ENCODE measurements at regions not wholly inside any gene's neighbourhood (a gene's known extent, or its start where the extent isn't known, plus 50 kb on each side); places are given as distances from the start of the nearest gene placed in this dataset.

DNA sequence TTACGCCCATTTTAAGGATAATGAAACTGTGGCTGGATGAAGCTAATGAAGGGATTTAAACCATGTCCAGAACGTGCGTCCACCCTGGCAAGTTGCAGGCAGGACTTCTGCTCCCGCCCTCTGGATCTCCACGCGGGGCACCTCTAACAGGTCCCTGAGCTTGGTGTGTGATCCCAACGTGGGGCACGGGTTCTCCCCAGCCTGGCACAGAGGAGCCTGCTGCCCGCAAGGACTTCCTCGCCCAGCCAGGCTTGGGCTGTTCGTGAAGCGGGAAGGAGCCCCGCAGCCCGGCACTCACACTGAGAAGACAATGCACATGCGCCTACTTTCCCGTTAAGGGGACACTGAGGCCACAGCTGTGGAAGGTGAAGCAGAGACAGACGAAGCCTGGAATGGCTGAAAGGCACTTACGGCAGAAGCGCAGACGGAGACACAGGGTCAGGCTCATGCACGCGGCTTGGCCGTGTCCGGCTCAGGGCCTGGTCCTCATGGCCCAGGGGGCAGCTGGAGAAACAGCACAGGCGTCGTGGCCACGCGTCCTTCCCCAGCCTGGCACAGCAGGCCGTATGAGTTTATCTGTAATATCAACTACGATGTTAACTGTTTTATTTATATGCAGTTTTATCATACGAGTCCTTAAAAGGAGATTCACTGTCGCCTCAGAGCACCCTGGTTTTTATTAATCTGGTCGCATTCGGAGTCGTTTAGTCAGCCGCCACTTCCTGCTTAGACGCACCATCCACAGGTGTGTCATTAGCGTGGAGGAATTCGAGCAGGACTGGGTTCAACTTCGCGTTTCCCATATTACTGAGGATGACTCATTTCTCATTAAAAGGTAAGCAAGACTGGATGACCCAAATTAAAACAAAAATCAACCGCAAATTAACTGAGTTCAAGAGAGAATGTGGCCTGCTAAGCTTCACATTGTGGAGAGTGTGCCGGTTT is 835.9 kb downstream of the GALR1 start:
- DNase-seq: no peak

DNA sequence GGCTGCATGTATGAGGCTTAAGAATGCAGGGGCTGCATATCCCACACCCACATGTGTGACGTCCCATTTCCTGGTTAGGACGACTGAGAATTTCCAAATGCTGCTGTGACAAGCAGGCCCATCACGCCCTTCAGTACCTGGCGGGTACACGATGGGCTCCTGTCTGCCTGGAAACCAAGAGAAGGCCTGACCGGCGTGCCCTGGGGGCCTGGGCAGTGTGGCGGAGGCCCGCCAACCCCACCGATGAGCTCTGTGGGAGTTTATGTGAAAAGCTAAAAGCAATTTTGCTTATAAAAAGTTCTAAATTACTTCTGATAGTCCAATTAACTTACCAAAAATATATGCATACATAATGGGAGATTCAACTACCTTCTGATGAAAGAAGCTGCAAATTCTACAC is 837.3 kb downstream of the GALR1 start:
- no peak for DNase-seq

DNA sequence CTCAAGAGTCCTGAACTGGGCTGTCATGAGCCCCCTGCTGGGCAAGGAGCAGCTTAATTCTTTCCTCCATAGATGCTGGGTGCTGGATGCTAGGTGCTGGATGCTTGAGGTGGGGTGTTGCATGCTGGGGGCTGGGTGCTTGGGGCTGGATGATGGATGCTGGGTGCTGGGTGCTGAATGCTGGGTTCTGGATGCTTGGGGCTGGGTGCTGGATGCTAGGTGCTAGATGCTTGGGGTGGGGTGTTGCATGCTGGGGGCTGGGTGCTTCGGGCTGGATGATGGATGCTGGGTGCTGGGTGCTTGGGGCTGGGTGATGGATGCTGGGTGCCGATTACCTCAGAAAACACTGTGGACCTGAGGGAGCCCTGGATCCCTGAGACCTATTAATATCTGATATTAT is 837.7 kb downstream of the GALR1 start:
- DNase-seq: no peak

DNA sequence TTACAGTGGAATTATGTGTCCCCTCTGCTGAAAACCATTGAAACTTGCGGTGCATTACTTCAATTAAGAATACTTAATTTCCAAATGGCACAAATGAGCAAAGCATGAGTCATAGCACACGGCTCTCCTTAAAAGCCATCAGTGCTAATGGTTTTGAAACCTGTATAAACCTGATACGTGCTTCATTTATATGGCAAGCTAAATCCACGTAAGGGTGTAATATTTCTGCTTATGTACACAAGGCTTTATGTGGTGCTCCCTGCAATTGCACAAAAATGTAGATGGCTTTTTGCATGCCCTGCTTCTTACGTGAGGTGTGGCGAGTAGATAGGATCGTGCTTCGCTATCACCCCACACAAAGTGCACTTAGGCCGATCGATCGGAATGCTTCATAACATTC is 840.9 kb downstream of the GALR1 start:
- DNase-seq: no peak

DNA sequence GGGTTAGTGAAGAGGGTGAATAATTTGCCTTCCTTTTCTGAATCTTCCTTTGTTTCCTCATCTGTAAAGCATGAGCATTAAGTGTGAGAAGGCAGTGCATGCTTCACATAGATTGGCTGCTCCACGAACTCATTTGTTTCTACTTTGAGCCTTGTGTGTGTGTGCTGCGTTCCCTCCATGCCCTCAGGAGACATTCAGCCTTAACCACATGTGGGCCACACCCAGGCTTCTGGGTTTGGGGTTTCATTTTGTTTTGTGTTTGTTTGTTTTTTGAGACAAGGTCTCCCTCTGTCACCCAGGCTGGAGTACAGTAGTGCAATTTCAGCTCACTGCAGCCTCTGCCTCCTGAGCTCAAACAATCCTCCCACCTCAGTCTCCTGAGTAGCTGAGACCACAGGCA is 843.3 kb downstream of the GALR1 start:
- DNase-seq: no peak

DNA sequence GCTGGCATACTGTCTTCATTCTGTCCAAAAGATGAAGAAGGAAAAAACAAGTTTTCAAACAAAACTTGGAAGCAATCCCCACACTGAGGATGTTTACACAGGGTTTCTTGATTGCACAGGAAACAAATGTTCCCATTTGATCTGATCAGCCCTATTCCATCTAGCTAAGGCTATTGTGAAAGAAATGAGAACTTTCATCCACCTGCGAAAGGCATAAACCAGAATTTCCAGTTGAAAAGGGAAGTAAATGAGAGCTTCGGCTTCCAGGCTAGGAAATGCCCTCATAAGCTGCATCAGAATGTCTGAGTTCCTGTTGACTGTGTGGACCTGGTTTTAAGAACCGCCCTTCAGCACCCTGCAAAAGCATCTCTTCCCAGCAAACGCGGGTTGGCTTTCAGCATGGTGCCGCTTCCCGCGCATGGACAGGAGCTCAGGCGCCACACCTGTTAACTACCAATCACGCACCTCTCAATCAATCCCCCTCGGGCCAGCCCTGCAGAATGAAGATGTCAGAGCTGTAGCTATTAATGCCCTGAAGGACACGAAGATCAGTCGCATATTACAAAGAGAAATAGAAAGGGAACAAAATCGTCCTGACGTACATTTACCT is 850.4 kb downstream of the GALR1 start:
- DNase-seq: no peak

DNA sequence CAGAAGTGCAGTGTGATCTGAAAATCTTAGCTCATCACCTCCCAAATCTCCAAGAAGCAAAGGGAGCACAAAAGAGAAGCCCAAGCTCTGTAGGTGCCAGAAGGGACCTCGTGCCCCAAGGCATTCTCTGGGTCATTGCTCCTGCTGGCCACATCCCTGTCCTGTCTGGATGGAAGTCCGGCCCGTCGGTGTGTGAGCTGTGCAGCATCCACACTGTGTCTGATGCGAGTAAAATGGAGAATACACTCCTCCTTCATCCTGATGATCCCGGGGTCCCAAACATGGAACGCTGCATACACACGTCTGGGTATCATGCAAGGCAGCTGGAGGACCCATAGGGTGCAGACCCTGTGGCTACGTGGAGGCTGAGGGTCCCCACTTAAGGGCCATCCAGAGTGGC is 851.4 kb downstream of the GALR1 start:
- no peak for DNase-seq

DNA sequence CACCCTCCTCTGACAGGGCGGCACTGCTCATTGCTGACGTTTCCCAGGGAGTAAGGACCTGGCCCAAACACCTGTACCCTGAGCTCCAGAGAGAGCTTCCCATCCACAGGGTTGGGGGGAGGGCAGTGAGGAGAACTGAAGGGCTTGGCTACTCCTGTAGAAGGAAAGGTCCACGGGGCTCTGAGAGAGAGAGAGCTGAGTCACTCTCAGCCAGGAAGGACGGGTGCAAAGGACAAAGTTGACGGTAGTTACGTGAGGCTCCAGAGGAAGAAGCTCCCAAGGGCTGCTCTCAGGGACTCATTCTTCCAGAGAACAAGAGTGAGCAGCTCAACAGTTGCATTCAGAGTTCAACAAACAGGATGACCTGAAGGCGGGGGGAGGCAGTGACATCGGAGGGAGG is 852.5 kb downstream of the GALR1 start:
- no peak for DNase-seq

DNA sequence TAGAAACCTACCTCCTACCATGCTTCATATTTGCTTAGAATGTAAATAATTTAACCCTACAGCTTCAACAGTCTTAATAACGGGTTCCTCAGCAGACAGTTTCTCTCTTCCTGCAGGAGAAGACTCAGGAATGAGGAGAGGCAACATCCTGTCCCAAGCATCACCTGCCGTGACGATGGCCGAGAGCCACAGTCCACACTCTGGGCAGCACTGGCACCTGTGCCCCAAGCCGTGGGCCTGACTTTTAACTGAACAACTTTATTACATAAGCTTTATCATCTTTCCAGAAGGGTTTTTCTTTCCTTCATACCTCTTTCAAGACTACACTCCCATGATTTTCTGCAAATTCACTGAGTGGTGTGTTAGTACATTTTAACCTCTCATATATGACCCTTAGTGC is 856.0 kb downstream of the GALR1 start:
- no peak for DNase-seq

DNA sequence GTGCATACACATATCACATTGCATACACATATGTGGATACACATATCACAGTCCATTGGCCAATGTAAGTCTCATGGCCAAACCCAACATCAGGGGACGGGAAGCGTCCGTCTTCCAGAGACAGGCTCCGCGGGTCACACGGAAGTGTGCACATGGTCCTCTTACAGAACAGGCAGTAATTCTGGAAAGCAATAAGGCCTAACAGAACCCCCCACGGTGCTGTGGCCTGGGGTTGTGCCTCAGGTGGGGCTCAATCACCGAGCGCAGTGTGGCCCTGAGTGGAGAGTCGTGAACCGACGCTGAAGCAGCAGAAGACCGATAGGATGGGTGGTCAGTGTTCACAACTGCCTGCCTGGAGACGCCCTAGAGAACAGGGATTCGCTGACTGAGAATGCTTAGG is 857.3 kb downstream of the GALR1 start:
- DNase-seq: no peak

DNA sequence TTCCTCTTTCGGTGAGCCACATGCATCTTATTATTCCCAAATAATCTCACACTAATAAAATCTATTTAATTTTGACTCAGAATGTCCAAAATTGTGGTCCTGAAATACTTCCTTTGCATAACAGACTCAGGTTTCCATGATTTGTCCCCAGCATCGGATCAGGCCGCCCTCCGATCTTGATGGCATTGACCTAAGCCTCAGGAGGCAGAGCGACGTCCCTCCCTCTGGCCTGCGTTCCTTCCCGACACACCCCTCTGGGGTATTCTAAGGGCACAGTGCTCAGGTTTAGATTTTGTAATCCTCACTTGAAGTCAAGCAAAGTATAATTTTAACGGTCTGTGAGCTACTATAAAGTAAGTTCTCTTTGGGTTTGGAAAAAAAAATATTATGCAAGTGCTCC is 857.7 kb downstream of the GALR1 start:
- no peak for DNase-seq

DNA sequence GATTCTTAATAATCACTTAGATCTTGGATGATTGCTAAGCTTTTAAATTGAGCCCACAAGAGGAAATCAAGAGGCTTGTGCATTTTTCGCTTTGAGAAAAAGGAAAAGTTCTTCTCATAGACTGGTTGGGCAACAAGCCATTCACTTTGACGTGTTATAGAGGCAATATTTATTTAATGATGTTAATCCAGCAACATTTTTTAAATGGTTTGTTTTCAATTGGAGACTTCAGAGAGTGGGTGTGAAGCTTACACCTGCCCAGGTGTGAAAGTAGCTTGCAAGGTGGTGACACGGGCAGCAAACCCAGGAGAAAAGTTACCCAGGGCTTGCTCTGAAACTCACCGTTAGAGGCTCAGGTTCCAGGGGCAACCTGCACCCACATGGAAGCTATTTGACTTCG is 858.9 kb downstream of the GALR1 start:
- no peak for DNase-seq

DNA sequence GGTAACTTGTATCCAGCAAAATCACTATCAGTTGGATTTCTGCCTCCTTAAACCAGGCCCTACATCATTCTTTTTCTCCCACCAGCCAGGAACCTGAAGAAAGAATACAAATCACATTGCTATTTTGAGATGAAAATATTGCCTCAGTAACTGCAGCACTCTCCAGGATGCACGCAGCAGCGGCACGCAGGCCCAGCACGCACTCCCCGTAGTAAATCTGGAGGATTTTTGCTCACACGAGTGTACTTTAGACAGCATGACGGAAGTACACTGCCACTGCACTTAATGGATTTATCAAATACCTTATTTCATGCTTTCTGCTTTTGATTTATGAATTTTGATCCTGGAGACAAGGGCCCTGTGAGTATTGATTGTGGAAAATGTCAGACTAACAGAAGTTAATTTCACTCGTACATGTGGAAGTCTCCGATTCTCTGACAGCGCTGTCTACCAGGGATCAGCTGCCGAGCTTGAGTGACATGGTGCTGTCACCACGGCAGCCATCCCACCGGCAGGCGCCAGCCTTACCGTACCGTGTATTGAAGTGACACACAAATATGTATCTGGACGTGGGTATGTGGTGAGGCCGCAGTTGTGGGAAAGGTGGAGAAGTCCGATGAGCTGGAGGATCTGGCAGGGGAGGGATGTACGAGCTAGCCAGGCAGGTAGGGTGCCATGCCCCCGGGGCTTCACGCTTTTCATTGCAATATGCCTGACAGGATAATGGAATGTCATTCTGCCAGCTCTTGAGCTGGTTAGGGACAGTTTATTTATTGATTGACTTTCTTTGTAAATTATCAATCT is 863.7 kb downstream of the GALR1 start:
- no peak for DNase-seq

DNA sequence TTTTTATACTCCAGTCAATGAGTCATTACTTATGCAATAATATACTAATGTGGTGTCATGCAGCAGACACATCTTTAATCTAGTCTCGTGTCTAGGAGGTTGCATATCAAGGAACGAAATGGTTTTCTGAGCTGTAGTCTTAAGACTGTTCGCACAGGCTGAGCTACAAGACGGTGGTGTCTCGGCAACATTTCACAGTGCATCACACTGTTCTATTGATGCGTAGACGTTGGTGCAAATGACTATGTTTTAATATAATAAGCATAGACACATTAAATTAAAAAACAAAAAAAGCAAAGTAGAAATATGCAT is 864.2 kb downstream of the GALR1 start:
- DNase-seq: no peak

DNA sequence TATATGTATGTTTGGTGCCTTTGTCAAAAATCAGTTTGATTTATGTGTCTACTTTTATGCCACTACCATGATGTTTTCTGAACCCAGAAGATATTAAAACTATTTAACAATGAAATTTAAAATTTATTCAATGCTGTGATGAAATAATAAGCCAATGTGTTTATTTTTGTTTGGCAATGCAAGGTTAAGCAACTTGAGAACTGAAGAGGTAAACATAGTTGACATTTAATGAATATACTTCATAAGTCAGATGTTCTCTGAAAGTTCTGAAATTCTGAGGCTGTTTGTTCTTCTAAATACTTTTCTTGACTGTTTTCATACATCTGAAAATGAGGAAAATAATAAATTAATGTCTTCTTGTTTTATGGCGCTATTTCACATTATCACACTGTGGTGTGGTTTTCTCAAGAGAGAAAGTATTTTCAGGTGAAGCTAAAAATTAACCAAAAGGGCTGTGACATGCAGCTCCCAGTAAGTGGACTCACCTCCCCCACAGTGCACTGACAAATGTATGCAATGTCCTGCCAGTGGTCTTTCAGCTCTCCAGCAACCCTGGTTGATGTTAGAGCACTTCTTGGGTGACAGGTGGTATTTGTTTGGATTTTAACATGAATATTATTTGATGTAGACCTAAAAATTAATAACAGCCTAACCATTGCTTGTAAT is 863.6 kb upstream of the SALL3 start:
- DNase-seq: no peak

DNA sequence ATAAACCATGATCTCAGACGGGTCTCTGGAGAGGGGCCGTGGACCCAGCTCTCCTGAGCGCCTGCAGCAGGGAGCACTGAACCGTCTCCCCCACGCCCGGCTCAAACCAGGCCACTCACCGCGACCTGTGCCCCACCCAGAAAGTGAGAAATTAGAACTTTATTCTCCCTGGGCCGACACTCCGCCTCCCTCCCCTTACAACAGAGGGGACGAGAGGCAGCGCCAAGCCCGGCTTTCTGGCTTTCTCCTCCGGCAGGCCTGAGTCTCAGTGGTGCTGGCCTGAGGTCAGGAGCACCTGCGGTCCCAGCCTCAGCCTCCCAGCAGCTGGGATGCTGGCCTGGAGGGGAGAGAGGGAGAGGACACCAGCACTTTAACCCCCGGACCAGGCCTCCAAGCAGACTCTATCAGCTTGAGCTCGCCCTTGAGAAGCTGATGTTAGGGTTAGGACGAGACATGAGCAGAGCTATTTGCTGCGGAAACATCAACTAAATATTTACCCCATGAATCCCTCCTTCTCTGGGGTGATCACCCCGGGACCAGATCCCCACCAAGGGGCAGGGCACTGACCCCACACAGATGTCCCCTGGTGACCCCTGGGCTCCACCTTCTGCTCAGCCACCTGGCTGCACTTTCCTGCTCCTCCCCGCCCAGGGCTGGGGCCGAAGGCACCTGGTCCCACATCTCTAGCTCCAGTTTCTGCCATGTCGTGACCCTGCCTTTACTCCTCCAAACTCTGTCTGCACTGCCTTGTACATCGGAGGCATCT is 856.3 kb upstream of the SALL3 start:
- DNase-seq: no peak

DNA sequence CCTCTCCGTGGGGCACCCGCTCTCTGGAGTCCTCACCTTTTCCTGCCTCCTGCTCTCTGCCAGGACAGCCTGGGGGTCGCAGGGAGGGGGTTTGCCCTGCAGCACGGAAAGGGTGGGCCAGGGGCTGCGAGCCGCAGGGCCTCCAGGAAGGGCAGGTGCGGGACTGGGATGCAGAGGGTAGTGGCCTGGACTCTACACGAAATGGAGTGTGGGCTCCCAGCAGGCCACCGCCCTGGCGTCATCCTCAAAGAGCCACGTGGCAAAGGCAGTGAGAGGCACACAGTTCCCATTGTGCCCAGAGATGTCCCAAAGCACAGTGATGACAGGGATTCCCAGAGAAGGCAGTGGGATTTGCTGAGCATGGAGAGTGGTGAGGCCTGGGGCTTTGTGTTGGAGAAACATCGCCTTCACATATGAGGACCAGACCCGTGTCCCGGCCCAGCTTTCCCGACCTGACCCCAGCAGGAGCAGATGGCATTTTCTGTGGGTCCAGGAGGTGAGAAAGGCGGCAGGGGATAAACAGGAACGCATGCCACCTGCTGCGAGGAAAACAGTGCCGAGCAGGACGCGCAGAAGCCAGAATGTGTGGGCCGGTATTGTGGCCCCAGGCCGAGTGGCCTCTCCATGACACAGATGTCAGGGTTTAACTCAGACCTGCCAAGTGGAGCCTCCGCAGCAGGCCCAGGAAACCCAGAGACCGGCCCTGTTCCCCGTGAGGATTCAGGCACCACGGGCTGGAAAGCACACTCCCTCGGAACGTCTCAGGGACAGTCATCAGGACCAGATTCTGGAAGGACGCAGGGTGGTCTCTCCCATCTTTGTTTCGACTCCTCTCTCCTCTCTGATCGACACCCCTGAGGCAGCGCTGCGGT is 855.5 kb upstream of the SALL3 start:
- no peak for DNase-seq

DNA sequence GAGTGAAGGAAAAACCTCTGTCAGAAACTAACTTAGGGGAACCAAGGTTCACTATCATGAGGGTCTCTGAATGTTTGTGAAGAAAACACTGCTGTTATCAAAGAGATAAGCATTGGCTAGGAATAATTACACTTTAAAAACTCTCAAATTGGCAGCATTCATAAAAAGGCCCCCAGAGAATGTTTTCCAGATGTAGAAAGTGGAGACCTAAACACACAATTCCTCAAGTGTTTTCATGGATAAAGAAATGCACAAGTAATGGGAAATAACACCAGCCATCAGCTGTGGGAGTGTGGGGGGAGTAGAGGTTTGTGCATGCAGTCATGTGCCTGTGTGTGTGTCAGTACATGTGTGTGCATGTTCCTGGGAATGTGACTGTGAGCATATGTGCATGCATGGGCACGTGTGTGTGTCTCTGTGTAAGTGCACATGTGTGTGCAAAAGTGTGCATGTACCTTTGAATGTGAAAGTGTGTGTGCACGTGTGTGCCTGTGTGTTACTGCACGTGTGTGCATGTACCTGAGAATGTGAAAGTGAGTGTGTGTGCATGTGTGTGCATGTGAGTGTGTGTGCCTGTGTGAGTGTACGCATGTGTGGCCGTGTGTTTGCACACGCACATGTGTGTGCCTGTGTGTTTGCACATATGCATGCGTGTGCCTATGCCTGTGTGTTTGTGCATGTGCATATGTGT is 854.3 kb upstream of the SALL3 start:
- no peak for DNase-seq

DNA sequence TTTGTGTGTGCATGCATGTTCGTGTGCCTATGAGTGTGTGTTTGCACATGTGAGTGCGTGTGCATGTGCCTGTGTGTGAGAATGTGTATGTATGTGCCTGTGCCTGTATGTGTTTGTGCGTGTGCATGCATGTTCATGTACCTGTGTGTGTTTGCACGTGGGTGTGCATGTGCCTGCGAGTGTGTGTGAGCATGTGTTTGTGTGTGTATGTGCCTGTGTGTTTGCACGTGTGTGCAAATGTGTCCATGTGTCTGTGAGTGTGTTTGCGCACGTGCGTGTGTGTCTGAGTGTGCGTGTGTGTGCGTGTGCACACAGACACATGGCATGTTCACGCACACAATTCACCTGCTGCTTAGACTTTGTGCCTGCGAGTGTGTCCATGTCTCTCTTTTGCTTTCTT is 853.5 kb upstream of the SALL3 start:
- DNase-seq: no peak

DNA sequence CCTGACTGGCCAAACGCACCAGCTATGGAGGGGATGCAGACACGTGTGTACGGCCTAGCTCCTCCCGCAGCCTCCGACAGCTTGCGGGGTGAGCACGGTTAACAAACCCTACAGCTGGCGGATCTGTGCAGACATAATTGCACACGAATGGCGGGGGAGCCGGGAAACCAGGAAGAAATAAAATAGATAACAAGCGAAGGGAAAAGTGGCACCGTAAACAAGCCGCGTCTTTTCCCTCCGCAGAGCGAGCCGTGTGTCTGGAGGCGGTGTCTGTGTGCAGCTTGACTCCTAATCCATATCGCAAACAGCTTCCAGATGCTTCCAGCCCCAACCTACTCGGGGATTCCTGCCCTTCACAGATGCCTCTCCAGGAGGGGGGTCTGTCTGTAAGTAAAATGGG is 853.1 kb upstream of the SALL3 start:
- no peak for DNase-seq

DNA sequence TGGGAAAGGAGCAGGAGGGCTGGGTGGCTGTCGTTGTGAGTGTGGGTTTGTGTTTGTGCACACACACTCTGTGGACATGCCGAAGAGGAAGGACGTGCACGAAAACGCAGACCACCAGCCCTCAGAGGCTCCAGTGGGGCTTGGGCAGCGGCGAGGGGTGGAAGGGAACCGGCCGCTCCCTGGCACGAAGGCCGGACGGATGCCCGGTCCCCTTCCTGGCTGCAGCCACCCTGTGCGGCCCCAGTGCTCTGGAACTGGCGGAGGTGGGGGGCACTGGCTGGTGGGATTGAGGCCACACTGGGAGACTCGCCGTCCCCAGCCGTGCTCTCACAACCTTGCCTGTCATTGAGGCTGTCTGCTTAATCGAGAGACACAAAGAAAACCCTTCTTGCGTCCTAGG is 852.6 kb upstream of the SALL3 start:
- no peak for DNase-seq

All from COR-L47 (cell line).